ENCODE measurements at regions not wholly inside any gene's neighbourhood (a gene's known extent, or its start where the extent isn't known, plus 50 kb on each side); places are given as distances from the start of the nearest gene placed in this dataset.
"Not testable (repeated sequence)": the region's sequence is repeated elsewhere in the genome, so short reads cannot be mapped to it uniquely, and the experiment has no call there.

- POLR2A ChIA-PET, result no interaction called here
- CTCF ChIA-PET, result no interaction called here
These were observed 474.9 kb upstream of the TMEFF2 start for GRCh38 chr2:192669505-192670091.

- CTCF ChIA-PET, POLR2A ChIA-PET: not testable (repeated sequence)
These were observed 465.8 kb upstream of the TMEFF2 start for GRCh38 chr2:192660555-192660954.

- ChIA-PET CTCF (no interaction called here), POLR2A (no interaction called here)
These were observed 462.6 kb upstream of the TMEFF2 start for GRCh38 chr2:192657362-192657761.

DNA sequence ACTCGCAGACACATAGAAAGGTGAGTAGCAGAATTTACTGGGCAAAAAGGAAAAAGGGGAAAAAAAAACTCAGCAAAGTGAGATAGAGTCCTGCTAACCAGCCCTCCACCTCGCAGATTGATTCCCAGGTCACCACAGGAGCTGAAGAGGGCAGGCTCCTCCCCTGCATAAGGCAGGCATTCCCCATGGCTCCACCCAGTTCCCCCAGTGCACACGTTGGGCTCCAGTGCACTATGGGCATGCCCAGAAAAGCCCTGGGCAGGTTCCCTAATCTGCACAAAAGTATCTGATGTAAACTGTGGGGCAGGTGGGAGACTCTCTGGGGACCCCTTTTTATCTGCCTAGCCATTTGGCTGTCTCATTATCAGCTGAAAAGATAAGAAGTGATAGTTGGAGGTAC lies 461.2 kb upstream of the TMEFF2 start:
- POLR2A ChIA-PET, result no interaction called here
- CTCF ChIA-PET, result no interaction called here

DNA sequence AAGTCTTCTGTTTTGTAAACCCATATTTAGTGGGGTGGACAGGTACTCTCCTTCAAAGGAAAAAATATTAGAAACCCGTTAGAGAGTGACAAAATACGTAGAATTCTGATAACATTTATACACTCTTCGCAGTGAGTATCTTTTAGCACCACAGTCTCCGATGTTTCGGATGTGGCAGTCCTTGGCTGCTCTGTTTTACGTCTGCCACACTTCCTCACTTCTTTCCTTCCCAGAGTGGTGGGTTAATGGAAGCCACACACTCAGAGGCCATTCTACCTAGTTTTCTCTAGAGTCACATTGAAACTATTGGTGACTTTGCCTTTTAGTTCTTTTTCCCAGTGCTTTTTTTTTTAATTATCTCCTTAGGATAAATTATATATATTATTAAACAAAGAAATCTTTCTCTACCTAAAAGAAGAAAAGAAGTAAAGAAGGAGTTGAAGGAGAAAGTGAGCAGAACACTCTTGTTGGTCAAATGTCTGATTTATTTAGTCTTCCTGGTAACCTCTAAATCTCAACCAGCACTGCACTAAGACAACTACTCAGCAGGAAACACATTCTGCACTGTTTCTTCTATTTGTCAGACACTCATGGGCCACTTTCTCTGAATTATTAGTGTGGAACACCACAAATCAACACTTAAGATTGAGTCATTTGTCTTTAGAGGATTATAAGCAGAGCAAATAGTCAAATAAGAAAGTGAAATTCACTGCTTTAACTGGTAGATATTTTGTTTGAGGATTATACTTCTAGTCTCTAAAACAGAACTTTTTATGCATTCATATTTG lies 451.3 kb upstream of the TMEFF2 start:
- ChIA-PET POLR2A (no interaction called here), CTCF (no interaction called here)

- ChIA-PET CTCF (no interaction called here), POLR2A (no interaction called here)
These were observed 439.8 kb upstream of the TMEFF2 start for GRCh38 chr2:192634557-192634956.

DNA sequence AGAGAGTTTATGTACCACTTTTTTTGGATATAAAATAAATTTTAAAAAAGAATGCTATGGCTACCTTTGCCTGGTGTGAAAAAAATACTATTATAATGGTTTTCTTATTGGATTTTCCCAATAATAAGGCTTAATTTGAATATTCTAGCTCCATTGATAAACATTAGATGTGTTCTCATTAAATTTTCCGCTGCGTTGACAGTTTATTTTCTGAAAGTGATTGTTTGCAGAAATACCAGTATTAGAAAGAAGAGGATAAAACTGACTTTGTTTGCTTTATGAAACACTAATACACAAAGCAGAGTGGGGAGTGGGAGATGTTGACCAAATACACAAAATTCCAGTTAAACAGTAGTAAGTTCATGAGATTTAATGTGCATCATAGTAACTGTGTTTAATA lies 433.3 kb upstream of the TMEFF2 start:
- POLR2A ChIA-PET, result no interaction called here
- CTCF ChIA-PET, result no interaction called here

- POLR2A ChIA-PET, result no interaction called here
- CTCF ChIA-PET, result no interaction called here
These were observed 420.4 kb upstream of the TMEFF2 start for GRCh38 chr2:192615105-192615504.

- POLR2A ChIA-PET, result no interaction called here
- CTCF ChIA-PET, result no interaction called here
These were observed 409.6 kb upstream of the TMEFF2 start for GRCh38 chr2:192604295-192604694.

GRCh38 chr2:192598649-192599048 lies 403.9 kb upstream of the TMEFF2 start:
- CTCF ChIA-PET, POLR2A ChIA-PET: not testable (repeated sequence)

GRCh38 chr2:192593561-192593960 lies 398.8 kb upstream of the TMEFF2 start:
- CTCF ChIA-PET, result no interaction called here
- POLR2A ChIA-PET, result no interaction called here

GRCh38 chr2:192591617-192592016 lies 396.9 kb upstream of the TMEFF2 start:
- ChIA-PET POLR2A (no interaction called here), CTCF (no interaction called here)

- ChIA-PET POLR2A (no interaction called here), CTCF (no interaction called here)
These were observed 390.7 kb upstream of the TMEFF2 start for GRCh38 chr2:192585418-192585817.

DNA sequence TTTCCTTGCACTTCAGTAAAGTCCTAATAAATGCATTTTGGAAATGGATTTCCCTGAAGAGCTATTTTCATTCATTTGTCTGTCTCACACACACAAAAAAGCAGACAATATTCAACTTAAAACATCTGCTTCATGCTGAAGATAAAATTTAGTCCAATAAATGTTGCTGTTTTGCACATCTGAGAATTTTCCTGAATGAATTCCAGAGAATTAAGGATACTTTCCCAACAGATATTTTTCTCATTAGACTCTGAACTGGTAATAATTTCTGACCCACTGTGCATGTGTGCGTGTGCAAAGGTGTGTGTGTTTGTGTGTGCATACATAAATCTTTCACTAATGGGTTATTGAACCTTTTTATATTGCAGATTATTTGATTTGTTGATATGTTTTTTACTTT lies 390.2 kb upstream of the TMEFF2 start:
- POLR2A ChIA-PET, result no interaction called here
- CTCF ChIA-PET, result no interaction called here

- ChIA-PET CTCF (no interaction called here), POLR2A (no interaction called here)
These were observed 385.4 kb upstream of the TMEFF2 start for GRCh38 chr2:192579965-192580700.

GRCh38 chr2:192578780-192579179 lies 384.0 kb upstream of the TMEFF2 start:
- ChIA-PET POLR2A (no interaction called here), CTCF (no interaction called here)

DNA sequence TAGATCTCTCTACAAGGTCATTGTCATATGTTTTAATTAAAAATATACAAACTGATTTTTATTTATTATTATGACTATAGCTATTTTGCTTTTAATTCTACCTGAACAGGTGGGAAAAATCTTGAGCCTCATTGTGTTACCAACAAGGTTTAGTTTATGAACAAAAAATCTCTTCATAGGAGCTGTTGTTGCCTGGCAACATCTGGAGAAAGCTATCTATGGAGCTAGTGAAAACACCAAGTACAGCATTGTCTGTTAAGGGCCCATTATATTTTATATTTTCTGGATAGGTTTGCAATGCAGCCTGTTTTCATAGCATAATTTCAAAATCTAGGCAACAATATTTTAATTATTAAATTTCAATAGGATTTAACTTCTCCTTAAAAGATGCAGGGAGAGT lies 383.0 kb upstream of the TMEFF2 start:
- CTCF ChIA-PET, result no interaction called here
- POLR2A ChIA-PET, result no interaction called here

GRCh38 chr2:192574552-192574951 lies 379.8 kb upstream of the TMEFF2 start:
- ChIA-PET CTCF (no interaction called here), POLR2A (no interaction called here)

DNA sequence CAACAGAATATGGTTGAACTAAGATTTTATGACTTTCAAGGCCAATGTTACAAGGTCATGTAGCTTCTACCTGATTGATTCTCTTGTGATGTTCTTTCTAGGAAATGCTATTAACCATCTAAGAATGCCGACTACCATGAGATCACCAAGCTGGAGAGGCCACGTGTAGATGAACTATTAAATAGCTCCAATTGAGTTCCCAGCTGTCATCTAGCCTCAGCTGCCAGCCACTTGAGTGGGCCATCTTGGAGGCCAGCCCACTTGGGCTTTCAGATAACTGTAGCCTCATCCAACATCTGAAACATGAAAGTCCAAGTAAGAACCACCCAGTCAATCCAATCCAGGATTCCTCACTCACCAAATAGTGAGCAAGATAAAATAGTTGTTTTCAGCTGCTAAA lies 376.9 kb upstream of the TMEFF2 start:
- ChIA-PET CTCF (no interaction called here), POLR2A (no interaction called here)

- CTCF ChIA-PET, result no interaction called here
- POLR2A ChIA-PET, result no interaction called here
These were observed 376.1 kb upstream of the TMEFF2 start for GRCh38 chr2:192570788-192571187.

GRCh38 chr2:192566863-192567262 lies 372.1 kb upstream of the TMEFF2 start:
- ChIA-PET POLR2A (no interaction called here), CTCF (no interaction called here)

GRCh38 chr2:192560326-192560725 lies 365.6 kb upstream of the TMEFF2 start:
- ChIA-PET CTCF (no interaction called here), POLR2A (no interaction called here)
